Vagina (tissue), 2 donors: ENCODE measurements at regions not wholly inside any gene's neighbourhood (a gene's known extent, or its start where the extent isn't known, plus 50 kb on each side); places are given as distances from the start of the nearest gene placed in this dataset.

Experiments
- CTCF ChIP-seq, 3 experiments: fragments of 450-650 bp in 2 of 3; fragments of 200-600 bp in 1 of 3; sonication (generic) in 1 of 3; IDR thresholded peaks; one replicate each; pipeline ENCODE4 v1.5.1; 2017 to 2019; ENCODE audit warnings: antibody characterized with exemption in 3 of 3, mild to moderate bottlenecking in 2 of 3, moderate library complexity in 2 of 3
- POLR2A ChIP-seq, 2 donors: fragments of 450-650 bp; IDR thresholded peaks; one replicate each; pipeline ENCODE4 v1.6.1; 2017; ENCODE audit warnings: antibody characterized with exemption in 2 of 2, mild to moderate bottlenecking in 2 of 2, moderate library complexity in 2 of 2
- POLR2AphosphoS5 ChIP-seq, 2 donors: sonication (generic); formaldehyde crosslinking; IDR thresholded peaks; one replicate each; pipeline ENCODE4 v1.9.0; 2017; ENCODE audit warnings: antibody characterized with exemption in 2 of 2, mild to moderate bottlenecking in 2 of 2, low read depth in 1 of 2; ENCODE audit not compliant: insufficient read depth in 1 of 2

- TF ChIP-seq CTCF (IDR thresholded peaks at IDR 0.05) (no peak), POLR2A (IDR thresholded peaks at IDR 0.05) (no peak), POLR2AphosphoS5 (IDR thresholded peaks at IDR 0.05; ENCODE audit: insufficient read depth in 1 of 2, low read depth in 1 of 2) (no peak)
Observed at GRCh38 chr19:30806311-30806710, 434.1 kb downstream of the ZNF536 start.
